ENCODE measurements at regions not wholly inside any gene's neighbourhood (a gene's known extent, or its start where the extent isn't known, plus 50 kb on each side); places are given as distances from the start of the nearest gene placed in this dataset.

GRCh38 chr5:60503771-60504170, 196.2 kb downstream of the DEPDC1B start:
- TF ChIP-seq CTCF (conservative IDR thresholded peaks at IDR 0.05 in 1 of 2, IDR thresholded peaks at IDR 0.05 in 1 of 2; ENCODE audit: low read depth in 1 of 2, low read length in 2 of 2) (no peak), EZH2 (IDR thresholded peaks at IDR 0.05; ENCODE audit: low read length, missing control alignments) (no peak)
